SU-DHL-6 (cell line): ENCODE measurements at regions not wholly inside any gene's neighbourhood (a gene's known extent, or its start where the extent isn't known, plus 50 kb on each side); places are given as distances from the start of the nearest gene placed in this dataset.

ENCODE experiments used
- H2AFZ ChIP-seq: fragments of 200-600 bp; sonication (generic); 2 replicates; pipeline ENCODE4 v1.6.1; 2014; ENCODE audit warnings: low read depth, mild to moderate bottlenecking, moderate library complexity, mixed read lengths, antibody characterized with exemption, low read length; ENCODE audit not compliant: severe bottlenecking
- H3F3A ChIP-seq: fragments of 200-600 bp; shearing (Covaris generic); 2 replicates; pipeline ENCODE4 v1.6.0; 2016; ENCODE audit warnings: antibody characterized with exemption, mild to moderate bottlenecking; ENCODE audit not compliant: insufficient read depth
- H3K27ac ChIP-seq: fragments of 200-600 bp; sonication (generic); 2 replicates; pipeline ENCODE4 v1.5.1; 2016; ENCODE audit warnings: low read depth, mild to moderate bottlenecking, low read length, moderate library complexity, mixed read lengths
- H3K27me3 ChIP-seq: fragments of 200-600 bp; sonication (generic), shearing (Covaris generic); 2 replicates; pipeline ENCODE4 v1.6.0; 2014; ENCODE audit warnings: mild to moderate bottlenecking, low read length
- H3K36me3 ChIP-seq: fragments of 200-600 bp; sonication (generic); 2 replicates; pipeline ENCODE4 v1.6.1; 2014; ENCODE audit warnings: mild to moderate bottlenecking, low read length, mixed read lengths
- H3K4me2 ChIP-seq: fragments of 300-600, 200-600 bp; shearing (Covaris generic), sonication (generic); 2 replicates; pipeline ENCODE4 v1.6.0; 2014; ENCODE audit warnings: low read length, low read depth, mild to moderate bottlenecking; ENCODE audit not compliant: poor library complexity, severe bottlenecking
- H3K4me3 ChIP-seq: fragments of 200-600 bp; sonication (generic); 2 replicates; pipeline ENCODE4 v1.5.1; 2014; ENCODE audit warnings: antibody characterized with exemption, low read length, mild to moderate bottlenecking, mixed read lengths; ENCODE audit not compliant: insufficient read depth, poor library complexity, severe bottlenecking
- H3K79me2 ChIP-seq: fragments of 200-600 bp; sonication (generic); 2 replicates; pipeline ENCODE4 v1.6.1; 2014; ENCODE audit warnings: mild to moderate bottlenecking, low read length, moderate library complexity; ENCODE audit not compliant: insufficient read depth
- H3K9ac ChIP-seq: fragments of 200-600 bp; sonication (generic); 2 replicates; pipeline ENCODE4 v1.7.0; 2014; ENCODE audit warnings: mild to moderate bottlenecking, low read length
- H3K9me2 ChIP-seq: fragments of 200-600 bp; sonication (generic); replicated peaks from 2 replicates; pipeline ENCODE4 v1.6.1; 2014; ENCODE audit warnings: low read length; ENCODE audit not compliant: insufficient read depth
- H3K9me3 ChIP-seq: fragments of 200-600 bp; sonication (generic); 2 replicates; pipeline ENCODE4 v1.6.1; 2014; ENCODE audit warnings: low read length, mixed read lengths; ENCODE audit not compliant: insufficient read depth
- H4K20me1 ChIP-seq: fragments of 200-600 bp; sonication (generic); 2 replicates; pipeline ENCODE4 v1.6.1; 2014; ENCODE audit warnings: low read depth, mild to moderate bottlenecking, antibody characterized with exemption, low read length, moderate library complexity, mixed read lengths
- EZH2phosphoT487 ChIP-seq: fragments of 200-600 bp; sonication (generic), shearing (Covaris generic); conservative IDR thresholded peaks from 2 replicates; pipeline ENCODE4 v1.6.1; 2018; ENCODE audit warnings: mild to moderate bottlenecking, antibody characterized with exemption, low read length, moderate library complexity, mixed read lengths
- TF ChIP-seq, protein P1 (sequence below): fragments of 200-600 bp; sonication (generic); IDR thresholded peaks from one replicate; pipeline ENCODE4 v1.5.1; 2017; ENCODE audit warnings: antibody characterized with exemption, mild to moderate bottlenecking, low read length, moderate library complexity; ENCODE audit not compliant: insufficient read depth, poor library complexity, severe bottlenecking

DNA sequence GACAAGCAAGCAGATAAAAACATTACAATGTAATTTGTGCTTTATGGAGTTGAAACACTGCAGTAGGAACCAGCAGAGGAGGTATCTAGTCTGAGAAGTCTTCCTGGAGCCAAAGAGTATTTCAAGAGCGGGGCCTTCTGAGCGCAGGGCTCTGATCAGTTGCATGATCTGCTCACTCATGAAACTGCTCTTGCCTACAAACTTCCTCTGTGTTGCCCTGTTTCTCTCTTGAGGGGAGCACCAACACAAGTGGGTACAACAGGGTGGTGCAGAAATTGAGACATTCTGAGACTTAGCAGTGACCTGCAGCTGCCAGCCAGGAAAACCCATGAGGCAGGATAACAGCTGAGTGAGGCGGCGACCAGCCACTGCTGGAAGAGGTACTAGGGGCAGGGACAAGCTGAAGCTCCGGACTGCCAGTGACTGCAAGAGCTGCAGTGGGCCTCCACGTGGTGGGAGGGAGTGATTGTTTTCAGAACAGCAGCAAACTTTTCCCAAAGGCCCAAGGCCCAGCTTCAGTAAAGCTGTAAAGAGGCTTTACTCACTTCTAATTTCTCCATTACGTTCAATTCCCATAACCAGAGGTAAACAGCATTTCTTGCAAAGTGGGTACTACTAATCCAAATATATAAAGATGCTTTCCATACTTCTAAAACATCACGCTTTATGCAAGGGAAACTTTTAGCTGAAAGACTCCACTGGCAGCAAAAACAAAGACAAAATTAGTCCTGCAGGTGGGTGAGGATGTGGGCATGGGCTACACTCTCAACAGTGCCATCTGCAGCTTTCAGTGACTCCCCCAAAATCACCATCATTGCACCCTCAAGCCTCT is 69.0 kb upstream of the LPP start:
- no peaks in the 10 kb centered on the region for H3K27me3 ChIP-seq
- H4K20me1 ChIP-seq = no peaks in the 10 kb centered on the region
- H3F3A ChIP-seq = peaks cover 58% of the 10 kb centered on the region
- H3K9ac ChIP-seq = peak overlapping the region; percentile 63
- H3K27ac ChIP-seq = peak overlapping the region; percentile 97
- no peak overlapping the region for H2AFZ ChIP-seq
- H3K79me2 ChIP-seq = no peaks in the 10 kb centered on the region
- TF ChIP-seq, protein P1, sequence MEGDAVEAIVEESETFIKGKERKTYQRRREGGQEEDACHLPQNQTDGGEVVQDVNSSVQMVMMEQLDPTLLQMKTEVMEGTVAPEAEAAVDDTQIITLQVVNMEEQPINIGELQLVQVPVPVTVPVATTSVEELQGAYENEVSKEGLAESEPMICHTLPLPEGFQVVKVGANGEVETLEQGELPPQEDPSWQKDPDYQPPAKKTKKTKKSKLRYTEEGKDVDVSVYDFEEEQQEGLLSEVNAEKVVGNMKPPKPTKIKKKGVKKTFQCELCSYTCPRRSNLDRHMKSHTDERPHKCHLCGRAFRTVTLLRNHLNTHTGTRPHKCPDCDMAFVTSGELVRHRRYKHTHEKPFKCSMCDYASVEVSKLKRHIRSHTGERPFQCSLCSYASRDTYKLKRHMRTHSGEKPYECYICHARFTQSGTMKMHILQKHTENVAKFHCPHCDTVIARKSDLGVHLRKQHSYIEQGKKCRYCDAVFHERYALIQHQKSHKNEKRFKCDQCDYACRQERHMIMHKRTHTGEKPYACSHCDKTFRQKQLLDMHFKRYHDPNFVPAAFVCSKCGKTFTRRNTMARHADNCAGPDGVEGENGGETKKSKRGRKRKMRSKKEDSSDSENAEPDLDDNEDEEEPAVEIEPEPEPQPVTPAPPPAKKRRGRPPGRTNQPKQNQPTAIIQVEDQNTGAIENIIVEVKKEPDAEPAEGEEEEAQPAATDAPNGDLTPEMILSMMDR = peak; percentile 18
- TF ChIP-seq EZH2phosphoT487 = no peak
- H3K36me3 ChIP-seq = no peaks in the 10 kb centered on the region
- no peaks in the 10 kb centered on the region for H3K9me3 ChIP-seq
- H3K9me2 ChIP-seq = no peaks in the 10 kb centered on the region
- H3K4me3 ChIP-seq = no peak overlapping the region
- peak overlapping the region; percentile 57 for H3K4me2 ChIP-seq

DNA sequence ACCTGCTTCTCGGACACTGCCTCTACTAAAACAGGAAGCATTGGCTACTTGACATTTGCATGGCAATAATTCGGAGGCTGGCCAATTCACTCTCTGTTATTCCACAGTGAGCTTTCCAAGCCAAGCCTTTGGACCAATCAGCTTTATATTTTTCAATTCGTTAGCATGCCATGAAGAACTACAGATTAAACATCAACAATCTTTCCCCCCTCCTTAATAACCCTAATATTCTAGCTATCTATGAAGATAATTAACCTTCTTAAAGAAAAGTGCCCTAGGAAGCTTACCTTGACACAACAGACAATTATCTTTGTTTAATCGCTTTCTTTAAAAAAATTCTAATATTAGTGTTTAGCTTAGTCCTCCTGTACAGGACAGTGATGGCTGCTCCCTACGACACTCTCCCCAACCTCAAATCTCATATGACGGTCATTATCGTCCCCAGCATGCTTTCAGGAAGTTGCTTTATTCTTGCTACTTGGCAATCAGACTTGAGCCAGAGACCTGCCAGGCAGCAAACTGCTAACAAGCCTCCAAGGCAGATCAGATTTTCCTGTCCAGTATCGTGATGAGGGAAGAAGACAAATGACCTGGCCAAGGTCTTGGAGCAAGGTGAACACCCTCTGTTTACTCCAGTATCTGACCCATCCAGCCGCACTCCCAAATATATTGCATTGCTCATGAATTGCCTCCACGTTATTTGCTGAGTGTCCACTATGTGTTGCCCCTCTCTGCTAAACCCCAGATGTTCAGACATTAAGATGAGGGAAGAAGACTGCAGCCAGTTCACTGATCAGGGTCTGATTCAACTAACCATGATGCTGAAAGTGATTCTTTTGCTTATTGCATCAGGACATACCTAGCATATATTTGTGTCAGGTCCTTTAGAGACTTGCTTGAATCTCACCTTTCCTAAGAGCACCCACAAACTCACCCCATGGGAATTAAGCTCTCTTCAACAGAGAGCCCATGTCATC is 68.1 kb upstream of the LPP start:
- H3K4me2 ChIP-seq = peak overlapping the region; percentile 57
- H3K9me2 ChIP-seq = no peaks in the 10 kb centered on the region
- peaks cover 60% of the 10 kb centered on the region for H3F3A ChIP-seq
- H3K79me2 ChIP-seq = no peaks in the 10 kb centered on the region
- H3K9ac ChIP-seq = peak overlapping the region; percentile 63
- H3K4me3 ChIP-seq = no peak overlapping the region
- H3K27ac ChIP-seq = peak overlapping the region; percentile 97
- no peaks in the 10 kb centered on the region for H3K9me3 ChIP-seq
- no peak overlapping the region for H2AFZ ChIP-seq
- TF ChIP-seq EZH2phosphoT487 = no peak
- TF ChIP-seq, protein P1 = no peak
- no peaks in the 10 kb centered on the region for H3K36me3 ChIP-seq
- H4K20me1 ChIP-seq = no peaks in the 10 kb centered on the region
- no peaks in the 10 kb centered on the region for H3K27me3 ChIP-seq

DNA sequence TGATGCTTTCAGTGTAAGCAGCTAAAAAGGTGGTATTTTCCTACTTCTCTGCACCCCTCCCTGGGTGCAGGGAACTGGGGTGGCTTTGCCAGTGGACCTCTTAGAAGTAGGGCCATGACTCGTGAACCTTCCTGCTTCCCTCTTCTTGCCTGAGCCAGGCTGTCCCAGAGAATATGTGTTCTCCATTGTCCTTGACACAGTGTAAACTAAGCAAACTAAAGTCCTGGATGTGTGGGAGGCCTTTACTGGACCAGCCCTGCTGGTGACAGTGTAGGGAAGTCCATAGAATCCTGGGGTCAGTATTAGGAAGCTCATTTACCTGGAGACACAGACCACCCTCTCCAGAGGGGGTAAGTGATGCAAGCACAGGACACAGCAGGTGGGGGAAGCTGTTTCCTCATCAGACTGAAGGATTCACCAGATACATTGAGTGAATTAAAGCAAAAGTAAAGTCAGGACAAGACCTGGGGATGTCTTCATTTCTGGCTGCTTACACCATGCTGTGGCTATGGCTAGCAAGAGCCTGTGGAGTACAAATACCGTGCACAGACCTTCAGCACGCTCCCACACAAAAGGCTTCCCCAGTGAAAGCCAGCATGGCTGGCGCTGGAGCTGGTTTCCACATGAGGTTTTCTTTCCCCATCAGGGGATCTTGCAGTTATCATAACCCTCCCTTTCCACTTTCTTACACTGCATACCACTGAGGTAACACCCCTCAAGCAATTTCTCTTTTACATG is 64.8 kb upstream of the LPP start:
- Histone ChIP-seq H3K79me2 (no peaks in the 10 kb centered on the region), H3K36me3 (no peaks in the 10 kb centered on the region), H3K4me2 (peak overlapping the region; percentile 57), H3K9me3 (no peaks in the 10 kb centered on the region), H3K9ac (peak overlapping the region; percentile 63), H2AFZ (no peak overlapping the region), H3K27me3 (no peaks in the 10 kb centered on the region), H3F3A (peaks cover 86% of the 10 kb centered on the region), H4K20me1 (no peaks in the 10 kb centered on the region), H3K27ac (peak overlapping the region; percentile 97), H3K9me2 (no peaks in the 10 kb centered on the region), H3K4me3 (no peak overlapping the region)
- no peak for TF ChIP-seq EZH2phosphoT487
- TF ChIP-seq, protein P1 = no peak
